Hepatocyte (in vitro differentiated cells): ENCODE measurements at regions not wholly inside any gene's neighbourhood (a gene's known extent, or its start where the extent isn't known, plus 50 kb on each side); places are given as distances from the start of the nearest gene placed in this dataset.
A peak's percentile ranks its signal among the peaks of the same experiment; 100 is the strongest.

Source experiments
- DNase-seq: peaks from one replicate; pipeline ENCODE4 v3.0.0-alpha.2; 2016; ENCODE audit warnings: low spot score
- H2AFZ ChIP-seq: fragments of 200-600 bp; sonication (generic); 2 replicates; pipeline ENCODE4 v1.6.0; 2016; ENCODE audit warnings: antibody characterized with exemption, mild to moderate bottlenecking
- H3K27ac ChIP-seq: fragments of 200-600 bp; sonication (generic); 2 replicates; pipeline ENCODE4 v1.5.1; 2016; ENCODE audit warnings: mild to moderate bottlenecking
- H3K27me3 ChIP-seq: fragments of 200-600 bp; sonication (generic); 2 replicates; pipeline ENCODE4 v1.6.1; 2016
- H3K36me3 ChIP-seq: fragments of 200-600 bp; sonication (generic); replicated peaks from 2 replicates; pipeline ENCODE4 v1.5.1; 2016; ENCODE audit warnings: low read depth; ENCODE audit not compliant: insufficient read depth
- H3K4me1 ChIP-seq: fragments of 200-600 bp; sonication (generic); 2 replicates; pipeline ENCODE4 v1.5.1; 2016; ENCODE audit warnings: mild to moderate bottlenecking, moderate library complexity; ENCODE audit not compliant: insufficient read depth
- H3K4me2 ChIP-seq: fragments of 200-600 bp; sonication (generic); 2 replicates; pipeline ENCODE4 v1.6.0; 2016
- H3K4me3 ChIP-seq: fragments of 200-600 bp; sonication (generic); 2 replicates; pipeline ENCODE4 v1.5.1; 2016; ENCODE audit warnings: mild to moderate bottlenecking
- H3K79me2 ChIP-seq: fragments of 200-600 bp; sonication (generic); 2 replicates; pipeline ENCODE4 v1.6.0; 2017; ENCODE audit warnings: mild to moderate bottlenecking
- H3K9me2 ChIP-seq: fragments of 200-600 bp; sonication (generic); replicated peaks from 2 replicates; pipeline ENCODE4 v1.6.0; 2017; ENCODE audit warnings: mild to moderate bottlenecking; ENCODE audit not compliant: insufficient read depth
- H3K9me3 ChIP-seq: fragments of 200-600 bp; sonication (generic); 2 replicates; pipeline ENCODE4 v1.5.1; 2016; ENCODE audit warnings: low read depth, mild to moderate bottlenecking
- H4K20me1 ChIP-seq: fragments of 200-600 bp; sonication (generic); 2 replicates; pipeline ENCODE4 v1.6.0; 2016; ENCODE audit warnings: mild to moderate bottlenecking; ENCODE audit not compliant: insufficient read depth, poor library complexity, severe bottlenecking
- EZH2 ChIP-seq: fragments of 200-600 bp; sonication (generic); IDR thresholded peaks from 2 replicates; pipeline ENCODE4 v1.6.1; 2016; ENCODE audit warnings: antibody characterized with exemption, mild to moderate bottlenecking, borderline replicate concordance
- EZH2phosphoT487 ChIP-seq: fragments of 200-600 bp; sonication (generic); IDR thresholded peaks from one replicate; pipeline ENCODE4 v1.6.1; 2018; ENCODE audit warnings: antibody characterized with exemption, mild to moderate bottlenecking, low read depth, moderate library complexity; ENCODE audit not compliant: unreplicated experiment, severe bottlenecking
- WGBS: methylation state at CpG from one replicate; pipeline ENCODE4 v1.1.6; 2016; ENCODE audit warnings: low lambda C conversion rate; ENCODE audit errors: missing lambda C conversion rate; 5-methylcytosine and 5-hydroxymethylcytosine counted together
- TF ChIP-seq, protein P1 (sequence below): fragments of 200-600 bp; sonication (generic); IDR thresholded peaks from 2 replicates; pipeline ENCODE4 v1.5.1; 2016; ENCODE audit warnings: antibody characterized with exemption, mild to moderate bottlenecking; ENCODE audit not compliant: poor library complexity

DNA sequence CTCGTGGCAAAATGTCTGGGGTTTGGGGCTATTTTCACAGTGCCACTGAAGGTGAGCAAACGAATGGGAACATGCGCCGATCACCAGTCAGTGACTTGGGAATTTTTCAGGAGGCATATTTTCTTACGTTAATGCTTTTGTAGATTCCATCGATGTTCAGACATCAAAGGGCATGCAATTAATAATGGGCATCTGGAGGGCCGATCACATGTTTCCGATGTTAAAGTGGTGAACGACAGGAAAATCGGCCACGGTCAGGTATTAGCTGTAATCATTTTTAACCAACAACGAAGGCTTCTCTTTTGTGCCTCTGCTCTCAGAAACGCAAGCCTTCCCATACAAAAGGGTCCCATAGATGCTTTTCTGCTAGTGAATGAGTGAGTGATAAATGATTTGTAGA is 155.0 kb upstream of the PITX1 start:
- Histone ChIP-seq H4K20me1 (no peaks in the 10 kb centered on the region), H3K9me3 (no peaks in the 10 kb centered on the region), H3K4me3 (no peak overlapping the region), H2AFZ (no peak overlapping the region), H3K27ac (no peak overlapping the region), H3K27me3 (no peaks in the 10 kb centered on the region), H3K4me1 (peaks cover 31% of the 10 kb centered on the region), H3K36me3 (no peaks in the 10 kb centered on the region), H3K4me2 (peak overlapping the region; percentile 96), H3K9me2 (no peaks in the 10 kb centered on the region), H3K79me2 (peaks cover 7% of the 10 kb centered on the region)
- TF ChIP-seq EZH2phosphoT487 (no peak), EZH2 (no peak)
- TF ChIP-seq, protein P1, sequence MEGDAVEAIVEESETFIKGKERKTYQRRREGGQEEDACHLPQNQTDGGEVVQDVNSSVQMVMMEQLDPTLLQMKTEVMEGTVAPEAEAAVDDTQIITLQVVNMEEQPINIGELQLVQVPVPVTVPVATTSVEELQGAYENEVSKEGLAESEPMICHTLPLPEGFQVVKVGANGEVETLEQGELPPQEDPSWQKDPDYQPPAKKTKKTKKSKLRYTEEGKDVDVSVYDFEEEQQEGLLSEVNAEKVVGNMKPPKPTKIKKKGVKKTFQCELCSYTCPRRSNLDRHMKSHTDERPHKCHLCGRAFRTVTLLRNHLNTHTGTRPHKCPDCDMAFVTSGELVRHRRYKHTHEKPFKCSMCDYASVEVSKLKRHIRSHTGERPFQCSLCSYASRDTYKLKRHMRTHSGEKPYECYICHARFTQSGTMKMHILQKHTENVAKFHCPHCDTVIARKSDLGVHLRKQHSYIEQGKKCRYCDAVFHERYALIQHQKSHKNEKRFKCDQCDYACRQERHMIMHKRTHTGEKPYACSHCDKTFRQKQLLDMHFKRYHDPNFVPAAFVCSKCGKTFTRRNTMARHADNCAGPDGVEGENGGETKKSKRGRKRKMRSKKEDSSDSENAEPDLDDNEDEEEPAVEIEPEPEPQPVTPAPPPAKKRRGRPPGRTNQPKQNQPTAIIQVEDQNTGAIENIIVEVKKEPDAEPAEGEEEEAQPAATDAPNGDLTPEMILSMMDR = no peak
- no peak for DNase-seq
- WGBS = 72% methylated on average over 13 of the region's 13 CpGs

DNA sequence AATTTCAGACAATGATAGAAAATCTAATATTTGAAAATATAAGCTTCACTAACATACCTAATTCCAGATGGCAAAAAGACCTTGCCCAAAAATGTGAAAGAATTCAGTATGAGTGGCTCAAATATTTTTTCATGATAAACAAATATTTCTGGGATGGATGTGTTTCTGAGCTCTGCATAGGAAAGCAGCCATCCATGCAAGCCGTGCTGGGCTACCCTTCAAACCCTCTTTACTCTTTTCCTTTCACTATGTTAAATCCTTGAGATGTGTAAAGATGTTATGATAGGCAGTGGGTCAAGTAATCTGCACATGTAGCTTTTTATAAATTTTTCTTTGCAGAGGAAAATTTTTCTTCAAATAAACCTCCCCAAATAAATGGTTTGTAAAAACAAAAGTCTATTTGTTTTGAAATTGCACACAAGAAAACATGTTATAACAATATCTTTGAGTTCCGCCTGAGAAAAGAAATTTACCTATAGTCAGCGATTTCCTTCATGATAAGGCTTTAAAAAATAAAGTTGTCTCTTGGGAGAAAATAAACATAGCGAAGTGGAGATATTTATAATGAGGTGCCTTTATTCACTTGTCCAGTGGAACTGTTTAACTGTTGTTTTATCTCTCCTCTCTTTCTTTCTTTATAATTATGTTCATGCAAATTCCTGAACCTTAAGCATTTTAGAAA is 154.3 kb upstream of the PITX1 start:
- Histone ChIP-seq H3K27me3 (no peaks in the 10 kb centered on the region), H3K4me1 (peaks cover 26% of the 10 kb centered on the region), H3K4me3 (no peak overlapping the region), H3K9me2 (no peaks in the 10 kb centered on the region), H3K27ac (no peak overlapping the region), H3K79me2 (peaks cover 7% of the 10 kb centered on the region), H4K20me1 (no peaks in the 10 kb centered on the region), H3K36me3 (no peaks in the 10 kb centered on the region), H3K9me3 (no peaks in the 10 kb centered on the region), H3K4me2 (peak overlapping the region; percentile 96), H2AFZ (no peak overlapping the region)
- TF ChIP-seq, protein P1 = no peak
- no peak for TF ChIP-seq EZH2
- no peak for TF ChIP-seq EZH2phosphoT487
- DNase-seq = no peak
- WGBS = 81% methylated on average over 4 of the region's 4 CpGs

DNA sequence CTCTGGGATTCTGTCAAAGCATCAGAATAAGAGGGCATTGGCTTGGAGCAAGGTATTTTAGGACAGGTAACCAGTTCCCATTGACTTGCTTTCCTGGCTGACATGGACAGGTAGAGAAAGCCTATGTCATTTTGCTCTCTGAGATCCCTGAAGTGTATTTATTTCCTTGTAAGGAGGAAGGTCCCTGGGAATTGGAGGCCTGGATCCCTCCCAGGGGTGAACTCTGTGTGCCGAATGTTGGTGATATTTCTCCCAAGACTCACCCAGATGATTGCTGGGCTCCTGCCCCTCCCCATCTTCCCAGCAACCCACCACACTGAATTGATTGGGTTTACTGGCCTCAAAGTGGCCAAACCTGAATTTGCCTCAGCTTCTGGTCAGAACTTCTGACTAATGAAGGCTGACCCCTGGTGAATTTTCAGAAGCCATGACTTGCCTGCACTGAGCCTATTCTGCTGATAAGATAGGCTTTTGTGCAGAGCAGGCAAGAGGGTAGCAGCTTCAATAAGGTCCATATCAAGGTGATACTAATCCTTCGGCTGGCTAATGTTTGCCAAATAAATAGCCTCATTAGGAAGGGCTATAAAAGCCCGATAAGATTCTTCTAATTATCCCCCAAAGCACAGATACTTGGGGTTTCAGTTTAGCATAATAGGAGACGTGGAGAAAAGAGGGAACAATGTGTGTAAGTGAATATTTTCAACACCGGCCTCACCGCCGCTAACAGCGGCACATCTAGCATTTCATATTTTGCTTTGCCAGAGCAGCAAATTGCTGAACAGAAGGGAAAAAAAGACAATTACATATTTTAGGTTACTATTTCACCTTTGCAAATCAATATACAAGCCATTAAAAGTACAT is 152.9 kb upstream of the PITX1 start:
- Histone ChIP-seq H3K36me3 (no peaks in the 10 kb centered on the region), H3K4me3 (no peak overlapping the region), H3K27me3 (no peaks in the 10 kb centered on the region), H4K20me1 (no peaks in the 10 kb centered on the region), H3K4me1 (peaks cover 25% of the 10 kb centered on the region), H3K79me2 (peaks cover 7% of the 10 kb centered on the region), H3K9me3 (no peaks in the 10 kb centered on the region), H2AFZ (no peak overlapping the region), H3K27ac (peak overlapping the region; percentile 4), H3K4me2 (peak overlapping the region; percentile 96), H3K9me2 (no peaks in the 10 kb centered on the region)
- WGBS = 55% methylated on average over 8 of the region's 8 CpGs
- peak; percentile 57 for DNase-seq
- TF ChIP-seq, protein P1 = peak; percentile 42
- no peak for TF ChIP-seq EZH2phosphoT487
